Brain microvascular endothelial cell (primary cell): ENCODE measurements at regions not wholly inside any gene's neighbourhood (a gene's known extent, or its start where the extent isn't known, plus 50 kb on each side); places are given as distances from the start of the nearest gene placed in this dataset.

Experiments
- DNase-seq: peaks from one replicate; pipeline ENCODE4 v3.0.0-alpha.2; 2020
- H3K27ac ChIP-seq: fragments of 250-450 bp; sonication (Bioruptor Pico); 2 replicates; pipeline ENCODE4 v1.5.1; 2020; ENCODE audit warnings: mild to moderate bottlenecking, moderate library complexity
- H3K27me3 ChIP-seq: fragments of 250-450 bp; sonication (Bioruptor Pico); replicated peaks from 2 replicates; pipeline ENCODE4 v1.5.1; 2020; ENCODE audit warnings: mild to moderate bottlenecking
- H3K36me3 ChIP-seq: fragments of 250-450 bp; sonication (Bioruptor Pico); replicated peaks from 2 replicates; pipeline ENCODE4 v1.5.1; 2020; ENCODE audit warnings: mild to moderate bottlenecking
- H3K4me3 ChIP-seq: 2 replicates; pipeline ENCODE4 v1.5.1; 2011; ENCODE audit warnings: low read depth, mild to moderate bottlenecking, control low read depth, low read length, moderate library complexity
- in situ Hi-C: cut with HindIII; loops from 2 replicates; pipeline ENCODE4 v1.10.0; 2017; ENCODE audit warnings: low sequenced_read_pairs, low pct_ligation_motif_present
- TF ChIP-seq, protein P1 (sequence below): IDR thresholded peaks from 2 replicates; pipeline ENCODE4 v1.5.1; 2011; ENCODE audit warnings: low read depth, mild to moderate bottlenecking, moderate library complexity, low read length, control low read depth, inconsistent platforms; ENCODE audit errors: missing control alignments

DNA sequence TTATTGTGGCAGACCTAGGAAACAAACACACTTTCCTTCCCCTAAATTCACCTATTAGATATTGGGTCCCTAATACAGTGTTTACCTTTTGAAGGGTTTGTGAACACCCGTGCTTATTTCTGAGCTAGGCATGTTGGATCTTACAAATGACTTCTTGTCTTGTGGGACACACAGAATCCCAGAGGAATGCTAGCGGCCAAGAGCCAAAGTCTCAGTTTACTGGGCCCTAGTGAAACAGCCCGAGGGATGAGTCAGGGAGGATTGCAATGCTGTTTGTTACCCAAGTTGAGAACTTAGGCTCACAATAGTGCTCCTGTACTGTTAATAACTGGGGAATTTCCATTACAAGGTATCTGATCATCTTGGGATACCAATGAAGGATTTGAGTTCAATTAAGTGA lies 100.1 kb upstream of the AKT3 start:
- in situ Hi-C loops, result no loop called here
- H3K27ac ChIP-seq, result no peak overlapping the region
- H3K27me3 ChIP-seq, result no peaks in the 10 kb centered on the region
- peak; percentile 83 for DNase-seq
- TF ChIP-seq, protein P1, sequence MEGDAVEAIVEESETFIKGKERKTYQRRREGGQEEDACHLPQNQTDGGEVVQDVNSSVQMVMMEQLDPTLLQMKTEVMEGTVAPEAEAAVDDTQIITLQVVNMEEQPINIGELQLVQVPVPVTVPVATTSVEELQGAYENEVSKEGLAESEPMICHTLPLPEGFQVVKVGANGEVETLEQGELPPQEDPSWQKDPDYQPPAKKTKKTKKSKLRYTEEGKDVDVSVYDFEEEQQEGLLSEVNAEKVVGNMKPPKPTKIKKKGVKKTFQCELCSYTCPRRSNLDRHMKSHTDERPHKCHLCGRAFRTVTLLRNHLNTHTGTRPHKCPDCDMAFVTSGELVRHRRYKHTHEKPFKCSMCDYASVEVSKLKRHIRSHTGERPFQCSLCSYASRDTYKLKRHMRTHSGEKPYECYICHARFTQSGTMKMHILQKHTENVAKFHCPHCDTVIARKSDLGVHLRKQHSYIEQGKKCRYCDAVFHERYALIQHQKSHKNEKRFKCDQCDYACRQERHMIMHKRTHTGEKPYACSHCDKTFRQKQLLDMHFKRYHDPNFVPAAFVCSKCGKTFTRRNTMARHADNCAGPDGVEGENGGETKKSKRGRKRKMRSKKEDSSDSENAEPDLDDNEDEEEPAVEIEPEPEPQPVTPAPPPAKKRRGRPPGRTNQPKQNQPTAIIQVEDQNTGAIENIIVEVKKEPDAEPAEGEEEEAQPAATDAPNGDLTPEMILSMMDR, result no peak
- H3K36me3 ChIP-seq, result no peaks in the 10 kb centered on the region
- H3K4me3 ChIP-seq, result no peak overlapping the region

DNA sequence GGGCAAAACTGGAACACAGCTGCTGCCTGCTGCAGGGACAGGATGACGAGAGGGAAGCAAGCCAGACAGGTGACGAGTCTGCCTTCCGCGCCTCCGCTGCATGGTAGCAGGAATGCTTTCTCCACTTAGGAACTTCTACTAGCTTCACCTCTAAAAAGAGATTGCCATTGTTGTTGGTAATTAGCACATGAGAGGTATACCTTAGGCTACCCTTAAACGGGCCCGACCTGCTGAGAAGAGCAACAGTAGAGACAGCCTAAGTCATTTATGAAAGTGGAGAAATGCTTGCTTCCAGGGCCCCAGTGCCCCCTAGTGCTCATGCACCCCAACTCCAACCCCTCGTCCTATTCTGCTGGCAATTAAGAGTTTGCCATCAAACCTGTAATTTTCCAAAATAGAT lies 96.9 kb upstream of the AKT3 start:
- no peak for DNase-seq
- TF ChIP-seq, protein P1, result peak; percentile 72
- H3K27me3 ChIP-seq, result no peaks in the 10 kb centered on the region
- no peak overlapping the region for H3K4me3 ChIP-seq
- H3K27ac ChIP-seq, result no peak overlapping the region
- H3K36me3 ChIP-seq, result no peaks in the 10 kb centered on the region
- in situ Hi-C loops, result no loop called here

GRCh38 chr1:243946253-243946652 lies 96.2 kb upstream of the AKT3 start:
- in situ Hi-C loops, result no loop called here
- H3K27ac ChIP-seq, result no peak overlapping the region

DNA sequence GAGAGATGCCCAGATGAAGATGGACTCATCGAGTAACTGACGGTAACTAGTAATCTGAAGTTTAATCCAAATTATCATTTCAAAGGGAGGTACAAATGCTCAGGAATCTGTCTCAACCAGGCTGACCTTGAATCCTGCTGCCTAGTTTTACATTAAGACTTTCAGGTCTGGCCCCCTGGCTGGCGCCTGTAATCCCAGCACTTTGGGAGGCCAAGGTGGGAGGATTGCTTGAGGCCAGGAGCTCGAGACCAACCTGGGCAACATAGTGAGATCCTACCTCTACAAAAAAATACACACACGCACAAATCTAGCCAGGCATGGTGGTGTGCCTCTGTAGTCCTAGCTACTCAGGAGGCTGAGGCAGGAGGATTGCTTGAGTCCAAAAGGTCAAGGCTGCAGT lies 95.7 kb upstream of the AKT3 start:
- in situ Hi-C loops, result no loop called here
- TF ChIP-seq, protein P1, result no peak
- no peak overlapping the region for H3K27ac ChIP-seq
- no peaks in the 10 kb centered on the region for H3K27me3 ChIP-seq
- no peak for DNase-seq
- H3K4me3 ChIP-seq, result no peak overlapping the region
- H3K36me3 ChIP-seq, result no peaks in the 10 kb centered on the region

More at GRCh38 chr1:243946253-243946652, 96.2 kb upstream of the AKT3 start:
- DNase-seq, result no peak
- TF ChIP-seq, protein P1, result no peak
- Histone ChIP-seq H3K27me3 (no peaks in the 10 kb centered on the region), H3K36me3 (no peaks in the 10 kb centered on the region), H3K4me3 (no peak overlapping the region)

- H3K27ac ChIP-seq, result no peak overlapping the region
- H3K4me3 ChIP-seq, result no peak overlapping the region
- in situ Hi-C loops, result no loop called here
- no peaks in the 10 kb centered on the region for H3K36me3 ChIP-seq
- H3K27me3 ChIP-seq, result no peaks in the 10 kb centered on the region
- DNase-seq, result peak; percentile 22
- TF ChIP-seq, protein P1, result no peak
Measured at GRCh38 chr1:243944429-243945160, 94.6 kb upstream of the AKT3 start.

- Histone ChIP-seq H3K27me3 (no peaks in the 10 kb centered on the region), H3K4me3 (no peak overlapping the region), H3K36me3 (no peaks in the 10 kb centered on the region), H3K27ac (no peak overlapping the region)
- TF ChIP-seq, protein P1, result no peak
- no peak for DNase-seq
- in situ Hi-C loops, result no loop called here
Measured at GRCh38 chr1:243943671-243944428, 93.8 kb upstream of the AKT3 start.
